Pons (tissue), 1 donor: ENCODE measurements at regions not wholly inside any gene's neighbourhood (a gene's known extent, or its start where the extent isn't known, plus 50 kb on each side); places are given as distances from the start of the nearest gene placed in this dataset.

Experiments used
- DNase-seq: peaks from one replicate; pipeline ENCODE4 v3.0.0-alpha.2; 2016; ENCODE audit warnings: low spot score

DNA sequence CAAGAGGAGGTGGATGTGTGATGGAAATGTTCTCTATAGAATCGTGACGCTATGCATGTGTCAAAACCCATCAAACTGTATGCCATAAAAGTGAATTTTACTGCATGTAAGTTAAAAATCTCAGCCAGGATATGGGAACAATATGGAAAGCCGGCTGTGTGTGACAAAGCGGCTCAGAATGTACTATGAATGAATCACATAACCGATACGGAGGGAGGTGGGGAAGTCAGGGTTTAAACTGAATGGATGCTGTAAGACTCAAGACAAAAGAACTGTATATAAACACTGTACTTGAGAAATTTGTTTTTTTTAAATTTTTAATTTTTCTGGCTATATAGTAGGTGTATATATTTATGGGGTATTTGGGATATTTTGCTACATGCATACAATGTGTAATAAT lies 111.6 kb upstream of the PDE4B start:
- DNase-seq, result no peak

DNA sequence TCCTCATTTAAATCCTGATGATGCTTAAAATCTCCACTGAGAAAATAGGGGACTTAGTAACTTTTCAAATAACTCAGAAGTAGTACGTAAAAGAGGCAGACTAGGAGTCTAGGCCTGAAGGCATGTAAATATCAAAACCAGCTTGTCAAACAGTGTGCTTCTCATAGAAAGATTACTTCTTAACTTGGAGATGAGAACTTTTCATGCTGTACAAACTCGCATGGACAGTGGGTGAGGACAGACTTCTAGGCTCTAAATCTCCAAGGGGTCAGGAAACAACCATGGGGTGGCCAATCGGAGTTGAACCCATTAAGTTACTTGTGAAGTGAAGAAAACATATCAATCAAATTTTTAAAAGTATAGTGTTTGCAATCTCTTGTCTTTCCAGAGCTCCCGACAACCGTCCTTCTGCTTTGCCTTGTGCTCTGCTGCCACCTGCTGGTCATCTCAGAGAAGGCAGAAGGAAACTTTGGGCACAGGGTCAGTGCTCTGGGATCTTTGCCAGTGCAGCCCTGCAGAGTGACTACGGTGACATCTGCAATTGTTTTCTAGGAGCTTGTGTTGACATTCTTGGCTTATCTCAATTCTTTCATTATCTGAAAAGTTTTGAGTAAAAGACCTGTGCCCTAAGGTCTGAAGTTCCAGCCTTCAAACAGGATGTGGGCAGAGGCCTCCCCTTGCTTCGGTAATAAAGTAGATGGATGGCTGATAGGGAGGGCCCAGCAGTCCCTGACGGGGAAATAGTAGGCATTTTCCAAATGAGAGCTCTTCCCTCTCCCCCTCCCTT lies 105.1 kb upstream of the PDE4B start:
- peak; percentile 89 for DNase-seq

DNA sequence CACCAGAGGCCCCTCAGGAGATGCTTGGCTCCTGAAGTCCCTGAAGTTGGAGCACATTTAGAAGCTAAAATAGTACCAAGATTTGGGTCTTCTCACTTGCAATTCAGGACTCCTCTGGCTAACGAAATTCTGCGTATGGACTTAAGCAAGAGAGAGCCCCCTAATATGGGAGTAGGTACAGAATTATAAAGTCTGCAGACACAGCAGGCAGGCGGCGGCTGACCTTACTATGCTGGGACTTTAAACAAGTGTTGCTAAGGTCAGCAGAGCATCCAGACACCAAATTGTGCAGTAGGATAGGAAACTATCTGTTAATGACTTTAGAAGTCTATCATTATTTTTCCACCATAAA lies 104.5 kb upstream of the PDE4B start:
- DNase-seq, result no peak

DNA sequence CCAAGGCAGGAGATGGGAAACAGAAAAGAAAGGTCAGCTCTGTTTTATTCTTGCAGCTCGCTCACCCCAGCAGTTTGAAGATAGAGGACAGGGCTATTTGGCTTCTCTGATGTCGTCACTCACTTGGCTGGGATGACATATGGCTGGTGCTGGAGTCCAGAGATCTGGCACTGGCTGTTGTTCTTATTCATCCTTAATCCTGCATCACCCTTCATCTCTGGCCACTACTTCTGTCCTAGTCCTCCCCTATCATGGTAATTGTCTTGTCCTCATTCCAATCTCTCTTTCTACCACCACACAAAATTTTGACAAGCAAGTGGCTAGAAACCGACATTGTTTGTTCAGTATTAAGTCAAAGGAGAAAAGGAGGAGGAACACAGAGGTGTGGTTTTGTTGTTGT lies 103.8 kb upstream of the PDE4B start:
- peak; percentile 26 for DNase-seq

DNA sequence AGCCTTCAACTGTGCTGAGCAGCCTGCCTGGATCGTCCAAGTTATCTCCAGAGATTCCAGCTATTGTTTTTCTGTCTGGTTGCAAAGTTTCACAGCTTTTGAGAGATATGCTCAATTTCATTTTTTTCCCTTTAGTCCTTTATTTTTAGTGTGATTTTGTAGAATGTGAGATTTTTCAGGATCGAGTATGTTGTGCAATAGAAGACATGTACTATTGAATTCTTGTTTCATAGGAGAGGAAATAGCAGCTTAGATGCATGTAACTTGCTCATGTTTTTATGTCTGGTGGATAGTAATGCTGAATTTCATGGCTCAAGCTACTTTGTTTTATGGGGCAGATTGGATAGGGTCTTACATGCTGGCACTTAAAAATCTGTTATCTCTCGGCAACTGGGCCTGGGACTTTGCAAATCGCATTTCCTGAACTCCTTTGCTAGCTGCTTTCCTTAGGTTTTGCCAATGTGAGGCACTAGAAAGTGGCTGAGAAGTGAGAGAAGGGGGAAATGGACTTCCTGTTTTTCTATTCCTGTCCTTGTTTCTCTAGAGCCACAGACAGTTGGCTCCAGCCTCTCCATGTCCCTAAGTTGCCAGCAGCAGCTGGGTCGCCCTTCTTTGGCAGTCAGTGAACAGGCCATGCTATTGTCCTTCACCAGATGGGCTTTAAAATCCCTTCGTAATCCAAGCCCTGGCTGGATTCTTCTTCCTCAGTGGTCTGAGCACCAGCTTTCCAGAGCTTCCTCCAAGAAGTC lies 101.4 kb upstream of the PDE4B start:
- peak; percentile 89 for DNase-seq

DNA sequence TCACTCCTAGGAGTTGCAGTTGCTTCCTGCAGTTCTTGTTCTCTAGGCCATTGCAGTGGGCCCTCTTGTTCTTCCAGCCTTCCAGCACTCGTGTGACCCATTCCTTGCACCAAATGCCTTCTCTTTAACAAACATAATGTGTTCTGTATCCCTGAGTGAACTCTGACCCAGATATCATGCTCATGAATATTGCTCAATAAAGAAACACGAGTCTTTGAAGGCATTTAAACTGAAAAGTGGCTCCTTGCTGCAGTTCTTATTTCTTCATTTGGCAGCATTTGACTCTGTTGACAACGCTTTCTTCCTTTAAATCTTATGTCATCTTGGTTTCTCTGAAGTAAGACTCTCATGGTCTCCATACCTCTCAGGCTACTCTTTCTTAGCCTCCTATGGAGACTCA lies 100.7 kb upstream of the PDE4B start:
- no peak for DNase-seq

DNA sequence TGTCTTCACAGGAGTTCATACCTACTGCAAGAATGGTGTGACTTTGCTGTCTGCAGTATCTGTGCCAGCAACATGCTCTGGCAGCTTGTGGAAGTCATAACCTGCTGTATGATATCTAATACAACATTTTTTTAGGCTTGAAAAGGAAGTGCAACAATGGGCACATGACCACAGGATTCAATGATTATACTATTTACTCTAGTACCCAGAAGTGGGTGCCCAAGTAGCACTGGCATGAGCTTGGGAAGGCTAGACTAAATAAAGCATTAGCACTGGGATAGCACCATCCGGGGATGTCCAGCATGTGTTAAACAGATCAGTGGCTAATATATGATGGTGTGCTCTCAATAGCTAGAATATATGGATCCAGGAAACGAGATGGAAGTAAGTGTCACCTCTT lies 98.6 kb upstream of the PDE4B start:
- DNase-seq, result no peak

DNA sequence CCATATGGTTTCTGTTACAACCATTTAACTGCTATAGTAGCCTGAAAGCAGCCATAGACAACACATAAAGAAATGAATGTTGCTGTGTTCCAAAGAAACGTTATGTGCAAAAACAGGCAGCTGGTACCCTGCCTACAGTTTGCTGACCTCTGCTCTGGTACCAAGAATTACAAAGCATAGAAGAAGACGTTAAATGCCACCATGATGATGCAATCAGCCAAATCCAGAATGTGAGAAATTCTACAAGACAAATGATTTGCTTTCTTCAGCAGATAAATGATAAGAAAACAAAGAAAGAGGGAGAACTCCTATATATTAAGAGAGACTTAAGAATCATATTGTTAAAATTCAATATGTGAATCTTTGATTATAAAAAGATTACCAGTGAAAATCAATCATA lies 97.8 kb upstream of the PDE4B start:
- no peak for DNase-seq

DNA sequence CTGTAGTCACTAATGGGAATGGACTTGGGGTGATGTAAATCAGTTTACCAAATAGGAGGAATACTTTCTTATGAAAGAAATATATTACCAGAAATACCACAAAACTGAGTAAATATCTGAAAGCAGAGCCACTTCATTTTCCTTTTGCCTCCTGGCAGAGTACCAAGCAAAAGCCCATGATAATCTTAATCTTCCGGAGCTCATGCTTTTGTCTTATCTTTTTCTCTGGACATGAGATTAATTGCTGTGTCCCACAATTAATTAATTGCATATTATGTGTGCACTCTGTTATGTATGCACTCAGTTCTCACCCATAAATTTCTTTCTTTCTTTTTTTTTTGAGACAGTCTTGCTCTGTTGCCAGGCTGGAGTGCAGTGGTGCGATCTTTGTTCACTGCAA lies 94.1 kb upstream of the PDE4B start:
- no peak for DNase-seq

DNA sequence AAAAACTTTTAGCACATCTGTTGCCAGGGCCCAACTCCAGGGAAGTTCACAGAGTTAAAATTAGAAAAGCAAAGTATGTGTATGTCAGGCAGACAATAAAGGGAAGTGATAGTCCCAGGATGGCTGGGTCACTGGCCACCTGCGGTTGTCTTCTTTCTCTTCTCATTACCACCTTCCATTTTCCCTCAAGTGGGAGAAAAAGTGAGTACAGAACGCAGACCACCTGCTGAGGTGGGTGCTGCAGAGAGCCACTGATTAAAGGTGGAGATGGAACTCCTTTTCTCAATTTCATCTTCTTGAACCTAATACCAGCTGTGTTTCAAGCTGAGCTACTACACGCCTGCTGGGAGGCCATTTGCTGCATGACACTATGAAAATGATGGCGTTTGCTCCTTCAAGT lies 88.8 kb upstream of the PDE4B start:
- no peak for DNase-seq

DNA sequence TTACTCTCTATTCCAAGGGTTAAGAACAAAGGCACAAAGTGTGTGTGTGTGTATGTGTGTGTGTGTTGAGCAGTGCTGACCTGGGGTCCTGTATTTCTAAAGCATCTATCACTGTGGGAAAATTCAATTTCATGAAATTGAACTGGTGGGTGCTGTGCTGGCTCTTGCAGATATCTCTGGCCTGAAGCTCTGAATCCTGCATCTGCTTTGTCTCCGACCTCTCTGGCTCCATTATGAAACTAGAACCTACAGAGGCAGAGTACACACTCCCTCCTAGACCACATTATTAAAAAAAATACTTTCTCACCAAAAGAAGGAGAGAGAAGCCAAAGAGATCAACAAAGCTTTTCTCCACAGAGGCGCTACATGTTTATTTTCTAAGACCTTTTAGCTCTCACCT lies 88.4 kb upstream of the PDE4B start:
- no peak for DNase-seq

DNA sequence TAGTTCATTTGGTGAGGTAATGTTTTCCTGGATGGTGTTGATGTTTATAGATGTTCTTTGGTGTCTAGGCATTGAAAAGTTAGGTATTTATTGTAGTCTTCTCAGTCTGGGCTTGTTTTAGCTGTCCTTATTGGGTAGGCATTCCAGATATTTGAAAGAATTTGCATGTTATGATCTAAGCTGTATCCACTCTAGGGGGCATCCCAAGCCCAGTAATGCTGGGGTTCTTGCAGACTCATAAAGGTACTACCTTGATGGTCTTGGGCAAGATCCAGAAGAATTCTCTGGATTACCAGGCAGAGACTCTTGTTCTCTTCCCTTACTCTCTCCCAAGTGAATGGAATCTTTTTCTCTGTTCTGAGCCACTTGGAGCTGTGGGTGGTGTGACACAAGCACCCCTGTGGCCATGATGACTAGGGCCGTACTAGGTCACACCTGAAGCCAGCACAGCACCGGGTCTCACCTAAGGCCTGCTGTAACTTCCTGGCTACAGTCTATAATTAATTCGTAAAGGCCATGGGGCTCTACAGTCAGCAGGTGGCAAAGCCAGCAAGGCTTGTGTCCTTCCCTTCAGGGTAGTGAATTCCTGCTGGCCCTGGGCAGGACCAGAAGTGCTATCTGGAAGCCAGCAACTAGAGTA lies 74.8 kb upstream of the PDE4B start:
- no peak for DNase-seq

DNA sequence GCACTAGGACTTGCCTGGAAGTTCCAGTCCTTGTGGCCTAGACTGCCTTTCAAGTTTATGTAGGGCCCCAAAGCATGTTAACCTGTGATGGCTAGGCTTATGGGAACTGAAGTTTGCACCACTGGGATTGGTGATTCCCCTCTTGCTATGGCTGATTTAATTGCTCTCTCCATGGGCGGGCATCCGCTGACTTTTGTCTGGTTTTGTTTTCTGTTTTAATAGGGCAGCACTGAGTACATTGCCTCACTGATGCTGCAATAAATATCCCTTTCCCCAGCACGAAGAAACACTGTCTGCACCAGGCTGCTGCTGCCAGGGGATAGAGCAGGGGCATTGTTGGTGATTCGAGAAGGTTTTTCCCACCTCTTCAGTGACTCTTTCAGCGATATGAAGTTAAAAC lies 73.3 kb upstream of the PDE4B start:
- no peak for DNase-seq

DNA sequence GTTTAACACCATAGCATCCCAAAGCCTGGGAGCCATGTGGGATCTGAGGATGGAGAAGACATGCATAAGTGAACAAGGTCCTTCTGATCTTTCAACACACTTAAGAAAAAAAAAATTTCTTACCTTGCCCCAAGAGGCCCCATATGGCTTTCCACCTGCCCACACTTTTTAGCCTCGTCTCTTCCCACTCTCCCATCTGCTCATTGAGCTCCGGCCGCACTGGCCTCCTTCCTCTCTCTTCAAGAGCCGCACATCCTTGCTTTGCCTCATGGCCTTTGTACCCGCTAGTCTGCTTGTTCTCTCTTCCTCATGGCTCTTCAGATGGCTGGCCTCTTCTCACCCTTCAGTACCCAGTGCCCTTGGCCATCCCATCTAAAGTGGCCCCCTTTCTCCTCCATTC lies 70.2 kb upstream of the PDE4B start:
- DNase-seq, result no peak

DNA sequence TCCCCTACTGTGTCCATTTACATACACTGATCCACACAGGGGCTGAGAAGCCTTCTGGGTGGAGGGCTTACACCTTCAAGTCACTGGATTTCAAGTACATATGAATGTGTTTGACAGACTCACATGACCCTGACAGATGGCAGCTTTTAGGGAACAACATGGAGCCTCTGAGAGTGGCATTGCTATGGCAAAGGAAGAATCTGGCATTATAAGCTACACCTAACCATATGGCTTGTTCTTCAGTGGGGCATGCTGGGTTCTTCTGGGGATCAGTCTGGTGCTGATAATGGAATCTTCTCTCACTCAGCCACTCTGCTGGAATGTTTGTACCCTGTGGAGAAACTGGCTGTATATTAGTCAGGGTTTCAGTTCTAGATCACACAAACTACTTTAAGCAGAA lies 68.5 kb upstream of the PDE4B start:
- DNase-seq, result no peak

DNA sequence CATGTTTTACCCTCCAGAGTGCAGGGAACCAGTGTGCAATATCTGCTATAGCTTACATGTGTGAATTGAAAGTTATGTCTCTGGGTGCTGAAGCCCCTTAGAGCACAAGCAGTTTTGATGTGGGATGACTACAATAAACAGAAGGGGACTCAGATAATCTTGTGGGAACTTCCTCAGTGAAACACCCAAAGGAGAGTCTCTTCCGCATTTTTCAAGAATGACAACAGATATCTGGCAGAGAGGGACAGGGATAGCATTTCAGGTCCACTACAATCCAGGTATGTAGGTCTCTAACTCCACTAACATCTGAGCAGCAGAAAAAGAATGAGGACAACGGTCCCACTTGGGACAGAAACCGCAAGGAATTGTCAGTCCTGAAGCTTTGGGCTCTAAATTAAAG lies 67.6 kb upstream of the PDE4B start:
- DNase-seq, result no peak

DNA sequence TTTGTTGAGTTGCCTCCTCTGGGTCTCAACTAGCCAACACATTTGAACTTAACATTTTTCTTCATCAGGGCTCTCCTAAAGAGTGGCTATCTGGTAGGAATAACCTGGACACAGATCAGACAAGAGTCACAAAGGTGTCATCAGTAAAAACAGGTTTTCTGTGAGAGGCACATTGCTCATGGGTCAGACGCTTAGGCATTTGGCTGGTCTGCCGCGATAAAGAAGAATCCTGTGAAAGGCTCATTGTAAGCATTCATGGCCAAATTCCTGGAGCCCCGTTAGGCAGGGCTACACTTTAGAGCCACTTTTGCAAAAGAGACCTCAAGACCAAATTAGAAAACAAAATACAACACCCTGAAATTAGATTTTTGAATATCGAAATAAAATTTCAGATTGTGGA lies 64.2 kb upstream of the PDE4B start:
- no peak for DNase-seq

DNA sequence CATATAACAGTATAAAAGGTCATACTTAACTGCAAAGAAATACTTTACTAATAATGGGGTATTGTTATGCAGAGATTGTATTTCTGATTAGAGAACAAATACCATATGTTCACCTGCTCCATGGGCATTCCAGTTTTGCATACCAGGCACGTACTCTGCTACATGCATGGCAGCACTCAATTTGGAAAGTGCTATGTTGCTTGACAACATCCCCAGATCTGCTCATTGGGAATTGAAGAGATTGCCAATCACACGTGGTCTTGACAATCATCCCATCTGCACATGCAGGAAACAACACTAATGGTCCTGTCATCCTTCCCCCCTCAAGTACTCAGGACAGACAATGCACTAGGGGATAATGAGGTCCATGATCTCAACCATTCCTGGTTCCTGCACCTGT lies 63.4 kb upstream of the PDE4B start:
- DNase-seq, result no peak

DNA sequence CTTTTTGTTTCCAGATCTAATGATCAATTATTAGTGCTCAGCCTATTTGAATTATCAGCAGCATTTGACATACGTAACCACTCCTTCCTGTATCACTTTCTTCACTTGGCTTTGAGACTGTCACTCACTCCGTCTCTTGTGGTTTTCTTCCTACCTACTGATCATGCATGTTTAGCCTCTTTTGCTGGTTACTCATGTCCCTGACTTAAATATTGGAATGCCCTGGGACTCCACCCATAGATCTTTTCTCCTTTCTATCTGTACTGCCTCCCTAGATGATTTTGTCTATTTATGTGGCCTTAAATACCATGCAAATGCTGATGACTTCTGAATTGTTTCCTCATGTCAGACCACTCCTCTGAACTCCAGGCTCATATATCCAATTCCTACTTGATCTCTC lies 57.7 kb upstream of the PDE4B start:
- no peak for DNase-seq

DNA sequence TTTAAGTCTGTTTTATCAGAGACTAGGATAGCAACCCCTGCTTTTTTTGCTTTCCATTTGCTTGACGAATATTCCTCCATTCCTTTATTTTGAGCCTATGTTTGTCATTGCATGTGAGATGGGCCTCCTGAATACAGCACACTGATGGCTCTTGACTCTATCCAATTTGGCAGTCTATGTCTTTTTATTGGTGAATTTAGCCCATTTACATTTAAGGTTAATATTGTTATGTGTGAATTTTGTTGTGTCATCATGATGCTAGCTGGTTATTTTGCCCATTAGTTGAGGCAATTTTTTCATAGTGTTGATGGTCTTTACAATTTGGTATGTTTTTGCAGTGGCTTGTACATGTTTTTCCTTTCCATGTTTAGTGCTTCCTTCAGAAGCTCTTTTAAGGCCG lies 50.7 kb upstream of the PDE4B start:
- DNase-seq, result no peak
